Large intestine (tissue), 3 donors: ENCODE measurements at regions not wholly inside any gene's neighbourhood (a gene's known extent, or its start where the extent isn't known, plus 50 kb on each side); places are given as distances from the start of the nearest gene placed in this dataset.

Source experiments
- DNase-seq, 2 donors: peaks; one replicate each; pipeline versions ENCODE4 v3.0.0 to v3.0.0-alpha.2; 2013
- H3K27ac ChIP-seq: one replicate; pipeline ENCODE4 v1.5.1; 2013; ENCODE audit warnings: low read length
- H3K27me3 ChIP-seq: 2 replicates; pipeline ENCODE4 v1.6.1; 2013; ENCODE audit warnings: low read length; ENCODE audit not compliant: control insufficient read depth, insufficient read depth
- H3K36me3 ChIP-seq: 2 replicates; pipeline ENCODE4 v1.6.1; 2013; ENCODE audit warnings: low read length; ENCODE audit not compliant: control insufficient read depth, insufficient read depth
- H3K4me1 ChIP-seq: one replicate; pipeline ENCODE4 v1.6.1; 2013; ENCODE audit warnings: low read length; ENCODE audit not compliant: control insufficient read depth, insufficient read depth
- H3K4me3 ChIP-seq: one replicate; pipeline ENCODE4 v1.5.1; 2013; ENCODE audit warnings: low read length
- H3K9me3 ChIP-seq: one replicate; pipeline ENCODE4 v1.6.1; 2013; ENCODE audit warnings: mild to moderate bottlenecking, low read depth, low read length, moderate library complexity; ENCODE audit not compliant: control insufficient read depth
- WGBS: methylation state at CpG from one replicate; pipeline ENCODE4 v1.1.5; 2013; ENCODE audit warnings: low lambda C conversion rate; ENCODE audit not compliant: insufficient coverage; 5-methylcytosine and 5-hydroxymethylcytosine counted together

GRCh38 chr2:42117923-42118753 lies 51.0 kb upstream of the EML4 start:
- H3K9me3 ChIP-seq: peaks cover 3% of the 10 kb centered on the region
- H3K27ac ChIP-seq: peak overlapping the region; percentile 53
- H3K36me3 ChIP-seq: no peaks in the 10 kb centered on the region
- peak in 1 of 2 donors; percentile 49 for DNase-seq
- no peak overlapping the region for H3K4me3 ChIP-seq
- no peaks in the 10 kb centered on the region for H3K27me3 ChIP-seq
- peaks cover 10% of the 10 kb centered on the region for H3K4me1 ChIP-seq
- no CpG with 5 or more reads among the region's 1 CpG for WGBS

- Histone ChIP-seq H3K27me3 (no peaks in the 10 kb centered on the region), H3K27ac (peak overlapping the region; percentile 53), H3K4me3 (no peak overlapping the region), H3K36me3 (no peaks in the 10 kb centered on the region), H3K4me1 (peaks cover 10% of the 10 kb centered on the region), H3K9me3 (peaks cover 3% of the 10 kb centered on the region)
- WGBS: 96% methylated on average over 4 of the region's 6 CpGs
- no peak for DNase-seq
Measured at GRCh38 chr2:42118754-42119569, 50.2 kb upstream of the EML4 start.
